IPS-15b (cell line): ENCODE measurements at regions not wholly inside any gene's neighbourhood (a gene's known extent, or its start where the extent isn't known, plus 50 kb on each side); places are given as distances from the start of the nearest gene placed in this dataset.

Source experiments
- H3K27me3 ChIP-seq: one replicate; pipeline ENCODE4 v1.6.1; 2013; ENCODE audit warnings: low read length; ENCODE audit not compliant: control insufficient read depth, insufficient read depth
- H3K36me3 ChIP-seq: one replicate; pipeline ENCODE4 v1.6.1; 2013; ENCODE audit warnings: low read length; ENCODE audit not compliant: control insufficient read depth, insufficient read depth
- H3K4me1 ChIP-seq: one replicate; pipeline ENCODE4 v1.6.1; 2013; ENCODE audit warnings: mild to moderate bottlenecking, low read length; ENCODE audit not compliant: control insufficient read depth, insufficient read depth
- H3K4me3 ChIP-seq: one replicate; pipeline ENCODE4 v1.5.1; 2013; ENCODE audit warnings: low read depth, low read length
- H3K9ac ChIP-seq: one replicate; pipeline ENCODE4 v1.6.1; 2013; ENCODE audit warnings: low read depth, mild to moderate bottlenecking, low read length
- H3K9me3 ChIP-seq: one replicate; pipeline ENCODE4 v1.6.1; 2013; ENCODE audit warnings: mild to moderate bottlenecking, low read length; ENCODE audit not compliant: control insufficient read depth, insufficient read depth

GRCh38 chrX:69389101-69389501 is 115.0 kb upstream of the NALF2 start:
- Histone ChIP-seq H3K36me3 (no peaks in the 10 kb centered on the region), H3K27me3 (peaks cover 13% of the 10 kb centered on the region), H3K4me1 (no peaks in the 10 kb centered on the region), H3K4me3 (no peak overlapping the region), H3K9me3 (no peaks in the 10 kb centered on the region), H3K9ac (no peak overlapping the region)

GRCh38 chrX:69388526-69388925 is 115.6 kb upstream of the NALF2 start:
- no peak overlapping the region for H3K9ac ChIP-seq
- no peak overlapping the region for H3K4me3 ChIP-seq
- H3K36me3 ChIP-seq: no peaks in the 10 kb centered on the region
- H3K9me3 ChIP-seq: no peaks in the 10 kb centered on the region
- no peaks in the 10 kb centered on the region for H3K4me1 ChIP-seq
- peaks cover 10% of the 10 kb centered on the region for H3K27me3 ChIP-seq

- Histone ChIP-seq H3K4me1 (no peaks in the 10 kb centered on the region), H3K36me3 (no peaks in the 10 kb centered on the region), H3K9me3 (no peaks in the 10 kb centered on the region), H3K9ac (no peak overlapping the region), H3K27me3 (peaks cover 7% of the 10 kb centered on the region), H3K4me3 (no peak overlapping the region)
Measured at GRCh38 chrX:69387567-69388487, 116.3 kb upstream of the NALF2 start.

DNA sequence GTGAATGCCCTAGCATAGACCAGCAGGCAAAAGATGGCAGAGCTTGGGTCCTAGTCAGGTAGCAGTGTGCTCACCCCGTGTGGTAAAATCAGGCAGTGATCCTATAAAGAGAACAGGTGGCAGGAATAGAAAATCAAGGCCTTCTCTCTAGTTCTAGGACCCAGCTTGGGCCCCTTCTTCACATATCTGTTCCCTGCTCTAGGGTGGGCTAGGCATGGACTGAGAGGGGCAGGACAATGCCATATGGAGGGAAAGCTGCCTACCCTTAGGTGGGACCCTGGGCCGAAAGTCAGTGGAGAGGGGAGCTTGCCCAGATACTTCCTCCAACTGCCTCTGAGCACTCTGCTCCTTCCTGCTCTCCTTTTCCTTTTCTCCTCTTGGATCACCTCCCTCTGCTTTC is 117.4 kb upstream of the NALF2 start:
- Histone ChIP-seq H3K9me3 (no peaks in the 10 kb centered on the region), H3K4me1 (no peaks in the 10 kb centered on the region), H3K36me3 (no peaks in the 10 kb centered on the region), H3K27me3 (peaks cover 7% of the 10 kb centered on the region), H3K9ac (no peak overlapping the region), H3K4me3 (no peak overlapping the region)

DNA sequence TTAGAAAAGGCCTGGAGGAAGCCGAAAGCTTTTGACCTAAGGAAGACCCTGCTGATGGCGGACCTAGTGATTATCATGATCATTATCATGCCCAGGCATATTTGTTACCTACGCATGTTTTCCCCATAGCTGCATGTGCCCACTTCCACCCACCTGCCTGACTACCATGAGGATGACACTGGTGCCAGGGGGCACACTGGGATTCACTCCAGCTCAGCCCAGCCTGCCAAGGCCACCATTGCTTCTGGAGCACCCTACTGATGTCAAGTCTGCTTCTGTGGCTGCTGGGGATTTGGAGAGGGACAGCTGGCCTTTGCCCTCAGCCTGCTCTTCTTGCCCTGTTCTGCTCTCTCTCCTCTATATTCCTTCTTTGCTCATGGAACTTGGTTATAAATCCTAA is 124.7 kb upstream of the NALF2 start:
- Histone ChIP-seq H3K4me1 (no peaks in the 10 kb centered on the region), H3K9ac (no peak overlapping the region), H3K4me3 (no peak overlapping the region)

GRCh38 chrX:69374569-69374968 is 129.6 kb upstream of the NALF2 start:
- Histone ChIP-seq H3K9ac (no peak overlapping the region), H3K9me3 (no peaks in the 10 kb centered on the region), H3K4me3 (no peak overlapping the region), H3K4me1 (no peaks in the 10 kb centered on the region), H3K27me3 (peaks cover 6% of the 10 kb centered on the region), H3K36me3 (no peaks in the 10 kb centered on the region)

More for the DNA sequence above, 124.7 kb upstream of the NALF2 start:
- Histone ChIP-seq H3K27me3 (peaks cover 7% of the 10 kb centered on the region), H3K36me3 (no peaks in the 10 kb centered on the region), H3K9me3 (no peaks in the 10 kb centered on the region)

GRCh38 chrX:69372435-69372834 is 131.7 kb upstream of the NALF2 start:
- no peak overlapping the region for H3K9ac ChIP-seq
- H3K4me3 ChIP-seq: no peak overlapping the region
- no peaks in the 10 kb centered on the region for H3K36me3 ChIP-seq
- H3K27me3 ChIP-seq: no peaks in the 10 kb centered on the region
- H3K4me1 ChIP-seq: no peaks in the 10 kb centered on the region
- H3K9me3 ChIP-seq: no peaks in the 10 kb centered on the region

DNA sequence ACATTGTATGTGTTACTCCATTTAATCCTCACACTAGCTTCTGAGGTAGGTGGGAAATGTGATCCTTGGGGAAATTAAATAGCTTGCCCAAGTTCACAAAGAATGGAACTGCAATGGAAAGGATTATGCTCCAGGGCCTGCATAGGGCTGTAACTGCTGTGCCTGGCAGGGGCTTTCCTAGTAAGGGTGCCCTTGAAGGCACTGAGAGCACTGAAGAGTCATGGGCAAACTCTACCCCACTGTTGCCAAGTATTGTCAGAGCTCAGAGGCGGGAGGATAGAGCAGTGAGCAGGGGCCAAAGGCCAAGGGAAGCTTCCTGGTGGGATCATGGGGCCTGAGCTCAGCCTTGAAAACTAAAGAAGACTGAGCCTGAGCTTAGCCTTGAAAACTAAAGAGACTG is 133.0 kb upstream of the NALF2 start:
- Histone ChIP-seq H3K4me3 (no peak overlapping the region), H3K27me3 (no peaks in the 10 kb centered on the region)

GRCh38 chrX:69369999-69370398 is 134.1 kb upstream of the NALF2 start:
- H3K4me3 ChIP-seq: no peak overlapping the region
- H3K36me3 ChIP-seq: no peaks in the 10 kb centered on the region
- H3K27me3 ChIP-seq: no peaks in the 10 kb centered on the region
- no peaks in the 10 kb centered on the region for H3K9me3 ChIP-seq
- H3K9ac ChIP-seq: no peak overlapping the region
- H3K4me1 ChIP-seq: no peaks in the 10 kb centered on the region

More for the DNA sequence above, 133.0 kb upstream of the NALF2 start:
- no peak overlapping the region for H3K9ac ChIP-seq
- H3K9me3 ChIP-seq: no peaks in the 10 kb centered on the region
- H3K36me3 ChIP-seq: no peaks in the 10 kb centered on the region
- no peaks in the 10 kb centered on the region for H3K4me1 ChIP-seq

- Histone ChIP-seq H3K4me3 (no peak overlapping the region), H3K4me1 (no peaks in the 10 kb centered on the region), H3K9me3 (no peaks in the 10 kb centered on the region), H3K27me3 (no peaks in the 10 kb centered on the region), H3K9ac (no peak overlapping the region), H3K36me3 (no peaks in the 10 kb centered on the region)
Measured at GRCh38 chrX:69366183-69366582, 137.9 kb upstream of the NALF2 start.

GRCh38 chrX:69365755-69366154 is 138.4 kb upstream of the NALF2 start:
- H3K4me1 ChIP-seq: no peaks in the 10 kb centered on the region
- H3K4me3 ChIP-seq: no peak overlapping the region
- no peak overlapping the region for H3K9ac ChIP-seq
- H3K9me3 ChIP-seq: no peaks in the 10 kb centered on the region
- no peaks in the 10 kb centered on the region for H3K36me3 ChIP-seq
- no peaks in the 10 kb centered on the region for H3K27me3 ChIP-seq

- H3K9ac ChIP-seq: no peak overlapping the region
- no peaks in the 10 kb centered on the region for H3K9me3 ChIP-seq
- no peaks in the 10 kb centered on the region for H3K27me3 ChIP-seq
- no peaks in the 10 kb centered on the region for H3K36me3 ChIP-seq
- no peaks in the 10 kb centered on the region for H3K4me1 ChIP-seq
- no peak overlapping the region for H3K4me3 ChIP-seq
Measured at GRCh38 chrX:69365349-69365748, 138.8 kb upstream of the NALF2 start.
